ENCODE measurements at regions not wholly inside any gene's neighbourhood (a gene's known extent, or its start where the extent isn't known, plus 50 kb on each side); places are given as distances from the start of the nearest gene placed in this dataset.

DNA sequence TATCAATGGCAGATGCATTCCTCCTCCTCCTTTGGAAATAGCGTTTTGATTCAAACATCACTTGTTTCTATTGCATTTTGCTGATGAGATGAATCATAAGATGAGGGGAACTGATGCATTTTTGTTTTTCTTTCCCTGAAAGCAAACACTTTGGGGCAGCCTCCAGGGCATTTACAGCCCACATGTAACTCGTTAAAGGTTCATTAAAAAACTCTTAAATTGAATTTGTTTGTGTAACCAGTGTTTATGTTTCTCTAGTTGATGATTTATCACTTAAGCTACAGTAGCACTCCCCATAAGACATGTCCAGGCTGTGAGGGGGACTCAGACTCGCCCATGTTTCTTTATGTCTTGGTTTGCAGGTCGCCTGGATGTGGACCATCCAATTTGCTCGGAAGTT, 246.1 kb upstream of the ANKH start:
- intact Hi-C loops (cut with micrococcal nuclease), result no loop called here
- TF ChIP-seq EZH2phosphoT487 (IDR thresholded peaks at IDR 0.05; ENCODE audit: borderline replicate concordance, low read length) (no peak), EZH2 (IDR thresholded peaks at IDR 0.05; ENCODE audit: low read length, unreplicated experiment) (no peak), CTCF (conservative IDR thresholded peaks at IDR 0.05; ENCODE audit: low read depth, low read length) (no peak)
- no peak overlapping the region for H2AFZ ChIP-seq (ENCODE audit: low read length)

GRCh38 chr5:15116996-15117395, 245.4 kb upstream of the ANKH start:
- TF ChIP-seq EZH2phosphoT487 (IDR thresholded peaks at IDR 0.05; ENCODE audit: borderline replicate concordance, low read length) (no peak), EZH2 (IDR thresholded peaks at IDR 0.05; ENCODE audit: low read length, unreplicated experiment) (no peak)
- ATAC-seq, result no peak
- H4K20me1 ChIP-seq (ENCODE audit: low read length), result no peaks in the 10 kb centered on the region
- no peak overlapping the region for H3K4me2 ChIP-seq (ENCODE audit: low read length)
- H3K4me3 ChIP-seq (ENCODE audit: low read length), result no peak overlapping the region
- H3F3A ChIP-seq (ENCODE audit: low read length, unreplicated experiment), result no peaks in the 10 kb centered on the region
- BruUV-seq (replicated peaks), result no TSS peak
- peaks cover 60% of the 10 kb centered on the region for H3K27me3 ChIP-seq (ENCODE audit: low read length)
- no peaks in the 10 kb centered on the region for H3K9me3 ChIP-seq (ENCODE audit: low read length)
- ChIA-PET POLR2A (ENCODE audit: unreplicated experiment) (no interaction called here), CTCF (no interaction called here)
- H3K9me2 ChIP-seq (replicated peaks; ENCODE audit: low read length), result no peaks in the 10 kb centered on the region
- no peak overlapping the region for H3K27ac ChIP-seq (ENCODE audit: low read length)
- no peaks in the 10 kb centered on the region for H3K79me2 ChIP-seq (ENCODE audit: low read length)
- H3K9ac ChIP-seq (ENCODE audit: low read length), result no peak overlapping the region
- no peaks in the 10 kb centered on the region for H3K4me1 ChIP-seq (ENCODE audit: insufficient read depth, low read length)
- no peak for DNase-seq
- H3K36me3 ChIP-seq (ENCODE audit: low read depth, low read length), result no peaks in the 10 kb centered on the region
- no peak overlapping the region for H2AFZ ChIP-seq (ENCODE audit: low read length)
- intact Hi-C loops (cut with micrococcal nuclease), result no loop called here

More for the DNA sequence above, 246.1 kb upstream of the ANKH start:
- Histone ChIP-seq H3K9ac (ENCODE audit: low read length) (no peak overlapping the region), H3F3A (ENCODE audit: low read length, unreplicated experiment) (no peaks in the 10 kb centered on the region), H3K79me2 (ENCODE audit: low read length) (no peaks in the 10 kb centered on the region), H3K36me3 (ENCODE audit: low read depth, low read length) (no peaks in the 10 kb centered on the region), H3K9me2 (replicated peaks; ENCODE audit: low read length) (no peaks in the 10 kb centered on the region), H3K27me3 (ENCODE audit: low read length) (peaks cover 55% of the 10 kb centered on the region), H3K27ac (ENCODE audit: low read length) (no peak overlapping the region), H3K9me3 (ENCODE audit: low read length) (no peaks in the 10 kb centered on the region), H4K20me1 (ENCODE audit: low read length) (no peaks in the 10 kb centered on the region), H3K4me2 (ENCODE audit: low read length) (no peak overlapping the region), H3K4me3 (ENCODE audit: low read length) (no peak overlapping the region), H3K4me1 (ENCODE audit: insufficient read depth, low read length) (no peaks in the 10 kb centered on the region)
- ATAC-seq (no peak), DNase-seq (no peak)
- BruUV-seq (replicated peaks), result no TSS peak
- POLR2A ChIA-PET (ENCODE audit: unreplicated experiment), result no interaction called here
- CTCF ChIA-PET, result no interaction called here

DNA sequence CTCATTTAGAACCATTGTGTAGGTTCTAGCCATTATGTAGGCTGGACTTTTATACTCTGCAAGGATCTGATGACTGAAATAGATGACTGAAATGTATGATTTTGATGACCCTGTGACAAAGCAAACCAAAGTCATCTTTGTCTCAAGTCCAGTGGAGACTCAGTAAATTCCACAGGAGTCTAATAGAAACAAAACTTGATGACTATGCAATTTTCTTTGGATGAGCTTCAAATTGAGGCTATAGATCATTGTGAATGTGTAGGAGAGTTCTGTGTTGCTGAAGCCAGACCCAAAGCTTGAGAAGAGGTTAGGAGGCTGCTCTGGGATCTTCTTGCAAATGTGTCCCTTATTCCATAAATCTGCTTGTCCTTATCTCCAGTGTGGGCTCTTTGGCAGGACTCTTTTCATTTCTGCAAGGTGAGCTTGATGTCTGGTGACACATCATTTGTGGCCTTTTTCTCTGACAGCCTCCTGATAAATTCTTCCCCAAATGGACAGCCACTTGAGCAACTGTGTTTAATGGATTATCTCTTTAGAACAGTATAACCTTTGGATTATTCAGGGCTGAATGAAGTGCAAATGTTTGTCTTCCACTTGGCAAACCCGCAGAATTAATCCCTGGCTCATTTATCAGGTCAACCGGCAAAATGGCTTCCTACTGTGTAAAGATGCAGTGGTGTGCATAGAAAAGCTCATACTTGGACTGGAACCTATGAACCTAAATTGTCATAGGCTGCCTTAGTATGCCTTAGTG, 235.1 kb upstream of the ANKH start:
- H3K4me3 ChIP-seq (ENCODE audit: low read length), result no peak overlapping the region
- H3K27ac ChIP-seq (ENCODE audit: low read length), result no peak overlapping the region
- no peaks in the 10 kb centered on the region for H3F3A ChIP-seq (ENCODE audit: low read length, unreplicated experiment)
- H2AFZ ChIP-seq (ENCODE audit: low read length), result no peak overlapping the region
- no peak overlapping the region for H3K4me2 ChIP-seq (ENCODE audit: low read length)
- H3K79me2 ChIP-seq (ENCODE audit: low read length), result no peaks in the 10 kb centered on the region
- BruUV-seq (replicated peaks), result no TSS peak
- no peaks in the 10 kb centered on the region for H3K9me2 ChIP-seq (replicated peaks; ENCODE audit: low read length)
- DNase-seq, result no peak
- H4K20me1 ChIP-seq (ENCODE audit: low read length), result no peaks in the 10 kb centered on the region
- H3K36me3 ChIP-seq (ENCODE audit: low read depth, low read length), result no peaks in the 10 kb centered on the region
- no peak for ATAC-seq
- TF ChIP-seq CTCF (conservative IDR thresholded peaks at IDR 0.05; ENCODE audit: low read depth, low read length) (no peak), EZH2 (IDR thresholded peaks at IDR 0.05; ENCODE audit: low read length, unreplicated experiment) (no peak), EZH2phosphoT487 (IDR thresholded peaks at IDR 0.05; ENCODE audit: borderline replicate concordance, low read length) (no peak)
- H3K27me3 ChIP-seq (ENCODE audit: low read length), result no peaks in the 10 kb centered on the region; the same call in 1 of the 2 replicates
- intact Hi-C loops (cut with micrococcal nuclease), result loop anchor here (10.0 kb wide), 1 partner anchor 888 kb away; no protein-coding TSS in a partner anchor
- ChIA-PET POLR2A (ENCODE audit: unreplicated experiment) (no interaction called here), CTCF (no interaction called here)
- H3K4me1 ChIP-seq (ENCODE audit: insufficient read depth, low read length), result peaks cover 14% of the 10 kb centered on the region
- H3K9me3 ChIP-seq (ENCODE audit: low read length), result no peaks in the 10 kb centered on the region
- H3K9ac ChIP-seq (ENCODE audit: low read length), result no peak overlapping the region

All from PC-3 (cell line).